Neutrophil (primary cell): ENCODE measurements at regions not wholly inside any gene's neighbourhood (a gene's known extent, or its start where the extent isn't known, plus 50 kb on each side); places are given as distances from the start of the nearest gene placed in this dataset.

Source experiments
- H3K27ac ChIP-seq: fragments of 200-600 bp; sonication (generic); 2 replicates; pipeline ENCODE4 v1.5.1; 2016; ENCODE audit warnings: mild to moderate bottlenecking, moderate library complexity
- H3K27me3 ChIP-seq: fragments of 200-600 bp; sonication (generic); 2 replicates; pipeline ENCODE4 v1.6.0; 2016; ENCODE audit warnings: mild to moderate bottlenecking
- H3K36me3 ChIP-seq: fragments of 200-600 bp; sonication (generic); 2 replicates; pipeline ENCODE4 v1.5.1; 2017
- H3K4me1 ChIP-seq, 2 experiments: fragments of 200-600 bp in 1 of 2; sonication (generic) in 1 of 2; 1 replicate in 1 of 2; 2 replicates in 1 of 2; pipeline versions ENCODE4 v1.5.1 to v1.6.1; 2013 to 2016; ENCODE audit warnings: low read depth in 1 of 2, low read length in 1 of 2, mild to moderate bottlenecking in 1 of 2, moderate library complexity in 1 of 2; ENCODE audit not compliant: control insufficient read depth in 1 of 2, insufficient read depth in 1 of 2
- H3K4me3 ChIP-seq, 2 experiments: fragments of 200-600 bp in 1 of 2; sonication (generic) in 1 of 2; 1 replicate in 1 of 2; 2 replicates in 1 of 2; pipeline ENCODE4 v1.5.1; 2013 to 2016; ENCODE audit warnings: low read depth in 1 of 2, low read length in 1 of 2, mild to moderate bottlenecking in 1 of 2, moderate library complexity in 1 of 2
- H3K9me3 ChIP-seq: fragments of 200-600 bp; sonication (generic); 2 replicates; pipeline ENCODE4 v1.5.1; 2016
- CTCF ChIP-seq: fragments of 200-600 bp; sonication (generic); IDR thresholded peaks from 2 replicates; pipeline ENCODE4 v1.5.1; 2016; ENCODE audit warnings: antibody characterized with exemption

GRCh38 chr22:49638788-49639187, 188.9 kb downstream of the BRD1 start:
- peaks cover 27% of the 10 kb centered on the region for H3K36me3 ChIP-seq
- H3K4me1 ChIP-seq = no peaks in the 10 kb centered on the region
- no peak overlapping the region for H3K4me3 ChIP-seq
- no peaks in the 10 kb centered on the region for H3K9me3 ChIP-seq
- H3K27ac ChIP-seq = no peak overlapping the region
- TF ChIP-seq CTCF = no peak
- H3K27me3 ChIP-seq = no peaks in the 10 kb centered on the region

- Histone ChIP-seq H3K4me3 (no peak overlapping the region), H3K36me3 (peaks cover 21% of the 10 kb centered on the region), H3K9me3 (no peaks in the 10 kb centered on the region), H3K27me3 (no peaks in the 10 kb centered on the region), H3K4me1 (no peaks in the 10 kb centered on the region), H3K27ac (no peak overlapping the region)
- no peak for TF ChIP-seq CTCF
Measured at GRCh38 chr22:49638001-49638400, 189.7 kb downstream of the BRD1 start.

GRCh38 chr22:49637255-49637760, 190.4 kb downstream of the BRD1 start:
- Histone ChIP-seq H3K4me1 (no peaks in the 10 kb centered on the region), H3K36me3 (peaks cover 14% of the 10 kb centered on the region), H3K4me3 (no peak overlapping the region), H3K27me3 (no peaks in the 10 kb centered on the region), H3K27ac (no peak overlapping the region), H3K9me3 (no peaks in the 10 kb centered on the region)
- no peak for TF ChIP-seq CTCF

GRCh38 chr22:49636649-49637048, 191.0 kb downstream of the BRD1 start:
- TF ChIP-seq CTCF = no peak
- Histone ChIP-seq H3K27me3 (no peaks in the 10 kb centered on the region), H3K4me1 (no peaks in the 10 kb centered on the region), H3K27ac (no peak overlapping the region), H3K9me3 (no peaks in the 10 kb centered on the region), H3K4me3 (no peak overlapping the region), H3K36me3 (peaks cover 12% of the 10 kb centered on the region)

GRCh38 chr22:49636214-49636613, 191.5 kb downstream of the BRD1 start:
- Histone ChIP-seq H3K4me3 (no peak overlapping the region), H3K9me3 (no peaks in the 10 kb centered on the region), H3K4me1 (no peaks in the 10 kb centered on the region), H3K27me3 (no peaks in the 10 kb centered on the region), H3K36me3 (peaks cover 12% of the 10 kb centered on the region), H3K27ac (no peak overlapping the region)
- TF ChIP-seq CTCF = no peak
